GM21423 (cell line): ENCODE measurements at regions not wholly inside any gene's neighbourhood (a gene's known extent, or its start where the extent isn't known, plus 50 kb on each side); places are given as distances from the start of the nearest gene placed in this dataset.

Source experiments
- ATAC-seq: cut with Tn5 transposase; IDR thresholded peaks from one replicate; pipeline ENCODE4 v1.9.1; 2021; ENCODE audit warnings: mild to moderate bottlenecking, moderate library complexity; ENCODE audit not compliant: unreplicated experiment

DNA sequence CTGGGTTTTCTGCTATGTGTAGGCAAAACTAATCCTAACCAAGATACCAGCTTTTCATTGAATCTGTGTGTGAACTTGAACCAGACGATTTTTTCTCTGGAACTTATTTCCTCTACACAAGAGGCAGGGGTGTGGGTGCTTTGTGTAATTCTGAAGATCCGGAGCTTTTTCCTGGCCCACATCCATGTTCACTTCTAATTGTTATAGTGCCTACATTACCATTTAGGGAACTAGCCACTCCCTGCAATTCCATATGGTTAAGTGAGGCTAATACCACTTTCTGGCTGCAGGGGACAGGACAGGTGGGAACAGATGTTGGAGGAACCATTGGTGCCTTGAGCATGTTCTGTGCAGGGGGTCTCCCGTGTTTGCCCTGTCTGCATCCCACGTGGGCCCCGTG, 83.4 kb upstream of the FMN2 start:
- ATAC-seq = no peak

- no peak for ATAC-seq
Measured at GRCh38 chr1:240014051-240014450, 77.6 kb upstream of the FMN2 start.

- no peak for ATAC-seq
Measured at GRCh38 chr1:240018617-240019016, 73.1 kb upstream of the FMN2 start.

- ATAC-seq = no peak
Measured at GRCh38 chr1:240019524-240019923, 72.2 kb upstream of the FMN2 start.

DNA sequence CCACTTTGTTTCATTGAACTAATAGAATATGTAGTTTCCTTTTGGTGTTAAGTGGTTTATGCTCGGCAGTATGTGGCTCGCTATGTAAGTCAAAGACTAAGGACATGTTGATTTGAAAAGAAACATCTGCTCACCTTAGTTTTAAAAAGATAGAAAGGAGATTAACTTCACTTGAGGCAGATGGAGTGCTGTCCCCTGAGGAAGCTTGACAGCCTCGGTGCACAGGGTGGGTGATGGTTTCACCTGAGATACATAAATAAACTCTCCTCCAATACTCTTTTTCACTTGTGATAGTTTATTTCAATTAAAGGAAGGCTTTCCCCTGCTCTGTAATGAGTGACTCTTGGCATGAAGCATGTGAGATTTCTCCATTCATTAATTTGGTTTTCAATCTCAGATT, 70.8 kb upstream of the FMN2 start:
- ATAC-seq = no peak

DNA sequence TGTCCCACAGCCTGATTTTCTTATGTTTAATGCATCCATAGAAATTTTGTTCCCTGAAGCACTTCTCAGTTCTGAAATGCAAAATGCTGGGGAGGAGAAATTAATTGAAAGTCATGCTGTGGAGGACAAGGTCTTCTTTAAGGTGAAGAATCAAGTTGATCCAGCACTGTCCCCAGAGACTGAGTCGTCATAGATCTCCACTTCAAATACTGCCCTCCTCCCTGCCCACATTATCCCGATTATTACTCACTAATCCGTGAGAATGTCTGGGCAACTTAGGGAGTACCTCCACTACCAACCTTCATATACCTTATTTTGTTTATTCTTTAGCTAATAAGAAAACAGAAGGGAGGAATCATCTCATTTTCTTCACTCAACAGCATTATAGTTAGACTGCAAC, 70.0 kb upstream of the FMN2 start:
- ATAC-seq = no peak

GRCh38 chr1:240027059-240027462, 64.6 kb upstream of the FMN2 start:
- peak; percentile 83 for ATAC-seq

DNA sequence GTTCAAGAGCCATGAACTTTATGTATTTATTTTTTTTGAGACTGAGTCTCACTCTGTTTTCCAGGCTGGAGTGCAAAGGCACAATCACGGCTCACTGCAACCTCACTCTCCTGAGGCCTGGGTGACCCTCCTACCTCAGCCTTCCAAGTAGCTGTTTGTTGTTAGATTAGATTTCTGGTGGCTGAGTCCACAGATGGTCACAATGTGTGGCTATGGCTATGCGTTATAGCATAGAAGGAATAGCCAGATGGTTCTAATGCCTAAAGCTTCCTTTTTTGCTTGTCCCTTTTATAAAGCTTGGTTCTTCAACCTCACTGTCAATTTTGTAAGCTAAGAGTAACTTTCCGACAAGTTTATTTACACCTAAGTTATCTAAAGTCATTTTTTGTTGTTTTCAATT, 62.3 kb upstream of the FMN2 start:
- no peak for ATAC-seq

GRCh38 chr1:240030236-240030635, 61.4 kb upstream of the FMN2 start:
- ATAC-seq = no peak

DNA sequence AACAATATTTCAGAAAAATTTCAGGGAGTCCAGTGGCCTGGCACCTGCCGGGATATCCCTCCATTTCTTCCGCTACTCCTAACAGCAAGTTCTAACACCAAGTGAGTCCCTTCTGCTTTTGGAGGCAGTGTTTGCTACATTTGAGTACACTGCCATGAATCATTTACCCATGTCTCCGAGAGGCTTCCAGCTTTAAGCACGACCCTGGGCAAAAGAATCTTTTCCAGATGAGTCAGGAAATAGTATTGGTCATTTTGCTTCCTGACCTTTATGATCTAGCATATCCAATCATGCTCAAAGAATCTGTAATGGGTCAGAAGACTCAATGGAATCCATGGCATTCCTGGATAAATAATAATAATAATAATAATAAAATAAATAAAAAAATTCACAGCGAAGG, 60.7 kb upstream of the FMN2 start:
- no peak for ATAC-seq

DNA sequence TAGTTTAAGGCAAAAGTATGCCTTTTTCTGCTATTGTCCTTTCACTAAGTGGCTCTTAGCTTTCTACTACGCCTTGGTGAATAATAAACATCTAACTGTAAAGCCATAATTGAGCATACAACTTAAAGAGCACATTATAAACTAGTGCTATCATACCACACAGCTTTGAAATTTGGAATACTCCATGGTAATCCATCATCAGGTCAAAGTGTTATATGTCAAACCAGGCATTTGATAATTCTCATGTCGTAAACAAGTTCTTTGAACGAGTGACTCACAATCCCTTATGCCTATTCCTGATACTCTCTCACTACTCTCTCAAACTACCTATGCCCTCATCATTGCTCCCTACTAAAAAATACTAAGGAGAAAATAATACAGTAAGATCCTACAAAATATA, 60.3 kb upstream of the FMN2 start:
- ATAC-seq = no peak

- no peak for ATAC-seq
Measured at GRCh38 chr1:240033406-240033805, 58.3 kb upstream of the FMN2 start.

DNA sequence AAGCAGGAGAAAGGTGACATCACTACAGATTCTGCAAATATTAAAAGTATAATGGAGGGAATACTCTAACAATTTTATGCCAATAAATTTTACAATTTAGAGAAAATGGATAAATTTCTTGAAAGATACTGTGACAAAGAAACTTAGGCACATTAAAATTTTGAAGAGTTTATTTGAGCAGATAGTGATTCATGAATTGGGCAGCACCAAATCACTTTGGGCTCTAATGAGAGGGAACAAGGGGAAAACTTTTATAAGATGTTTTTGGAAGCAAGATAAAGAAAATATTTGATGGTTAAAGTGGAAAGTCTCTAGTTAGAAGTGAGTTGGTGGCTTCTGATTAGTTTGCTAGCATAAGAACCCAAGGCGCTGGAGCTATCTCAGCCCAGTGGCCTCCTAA, 55.2 kb upstream of the FMN2 start:
- ATAC-seq = no peak
